GM23338 (cell line): ENCODE measurements at regions not wholly inside any gene's neighbourhood (a gene's known extent, or its start where the extent isn't known, plus 50 kb on each side); places are given as distances from the start of the nearest gene placed in this dataset.

Experiments
- ATAC-seq: fragments of 200-7000 bp; cut with Tn5 transposase; 3 replicates; pipeline ENCODE4 v1.9.1; 2020
- DNase-seq: peaks from one replicate; pipeline ENCODE4 v3.0.0-alpha.2; 2015; ENCODE audit warnings: low spot score
- H2AFZ ChIP-seq: fragments of 200-600 bp; sonication (generic); 2 replicates; pipeline ENCODE4 v1.8.0; 2016; ENCODE audit warnings: antibody characterized with exemption, mild to moderate bottlenecking, moderate library complexity
- H3F3A ChIP-seq: fragments of 200-600 bp; sonication (generic); replicated peaks from 2 replicates; pipeline ENCODE4 v1.8.0; 2017; ENCODE audit warnings: antibody characterized with exemption, mixed run types, low read depth
- H3K27ac ChIP-seq: fragments of 200-600 bp; sonication (generic); 2 replicates; pipeline ENCODE4 v1.6.1; 2016; ENCODE audit warnings: low read depth
- H3K27me3 ChIP-seq: fragments of 200-600 bp; sonication (generic); 2 replicates; pipeline ENCODE4 v1.8.0; 2016; ENCODE audit warnings: mild to moderate bottlenecking, mixed run types, moderate library complexity; ENCODE audit not compliant: insufficient read depth
- H3K36me3 ChIP-seq: fragments of 200-600 bp; sonication (generic); 2 replicates; pipeline ENCODE4 v1.8.0; 2016; ENCODE audit warnings: mild to moderate bottlenecking; ENCODE audit not compliant: insufficient read depth
- H3K4me1 ChIP-seq: fragments of 200-600 bp; sonication (generic); 2 replicates; pipeline ENCODE4 v1.8.0; 2016; ENCODE audit warnings: mild to moderate bottlenecking, moderate library complexity; ENCODE audit not compliant: insufficient read depth
- H3K4me2 ChIP-seq: fragments of 200-600 bp; sonication (generic); 2 replicates; pipeline ENCODE4 v1.7.1; 2017; ENCODE audit warnings: mixed run types
- H3K4me3 ChIP-seq: fragments of 200-600 bp; sonication (generic); 2 replicates; pipeline ENCODE4 v1.6.1; 2016; ENCODE audit warnings: mixed run types
- H3K79me2 ChIP-seq: fragments of 200-600 bp; sonication (generic); replicated peaks from 2 replicates; pipeline ENCODE4 v1.8.0; 2017; ENCODE audit warnings: mild to moderate bottlenecking; ENCODE audit not compliant: insufficient read depth
- H3K9me2 ChIP-seq: fragments of 200-600 bp; sonication (generic); 2 replicates; pipeline ENCODE4 v1.8.0; 2017; ENCODE audit not compliant: insufficient read depth
- H4K20me1 ChIP-seq: fragments of 200-600 bp; sonication (generic); replicated peaks from 2 replicates; pipeline ENCODE4 v1.8.0; 2017; ENCODE audit warnings: mild to moderate bottlenecking; ENCODE audit not compliant: insufficient read depth
- H3K27ac Mint-ChIP-seq: 2 replicates; pipeline ENCODE4 v1.8.0; 2020; ENCODE audit warnings: inconsistent platforms, mild to moderate bottlenecking, moderate library complexity, mixed read lengths
- H3K27me3 Mint-ChIP-seq: 3 replicates; pipeline ENCODE4 v1.8.0; 2022; ENCODE audit warnings: low read depth, mild to moderate bottlenecking, moderate library complexity, mixed read lengths, inconsistent platforms; ENCODE audit not compliant: insufficient read depth, poor library complexity
- H3K36me3 Mint-ChIP-seq: 3 replicates; pipeline ENCODE4 v1.8.0; 2021; ENCODE audit warnings: low read depth, mild to moderate bottlenecking, inconsistent platforms, moderate library complexity, mixed read lengths
- H3K4me1 Mint-ChIP-seq: 3 replicates; pipeline ENCODE4 v1.8.0; 2020; ENCODE audit warnings: mild to moderate bottlenecking, inconsistent platforms, mixed read lengths
- H3K4me3 Mint-ChIP-seq: 3 replicates; pipeline ENCODE4 v1.8.0; 2021; ENCODE audit warnings: moderate library complexity, mild to moderate bottlenecking, inconsistent platforms, mixed read lengths
- H3K9me3 Mint-ChIP-seq: 3 replicates; pipeline ENCODE4 v1.8.0; 2020; ENCODE audit warnings: moderate library complexity, mild to moderate bottlenecking, inconsistent platforms, mixed read lengths
- CREB1 ChIP-seq: fragments of 250-450 bp; sonication (Bioruptor Pico); IDR thresholded peaks from 2 replicates; pipeline ENCODE4 v1.5.0; 2020; ENCODE audit warnings: low read depth, mild to moderate bottlenecking, moderate library complexity
- EZH2 ChIP-seq: fragments of 200-600 bp; sonication (generic); IDR thresholded peaks from one replicate; pipeline ENCODE4 v1.8.0; 2017; ENCODE audit warnings: antibody characterized with exemption, mild to moderate bottlenecking, low read depth; ENCODE audit not compliant: unreplicated experiment
- EZH2phosphoT487 ChIP-seq: fragments of 200-600 bp; sonication (generic); IDR thresholded peaks from one replicate; pipeline ENCODE4 v1.8.1; 2018; ENCODE audit warnings: antibody characterized with exemption; ENCODE audit not compliant: unreplicated experiment
- JUNB ChIP-seq: IDR thresholded peaks from one replicate; pipeline ENCODE4 v1.6.1; 2016; ENCODE audit warnings: antibody characterized with exemption; ENCODE audit not compliant: unreplicated experiment
- NANOG ChIP-seq: IDR thresholded peaks from 2 replicates; pipeline ENCODE4 v1.6.1; 2016; ENCODE audit warnings: antibody characterized with exemption, borderline replicate concordance
- POLR2AphosphoS5 ChIP-seq: IDR thresholded peaks from 2 replicates; pipeline ENCODE4 v1.6.1; 2016; ENCODE audit warnings: antibody characterized with exemption, low read depth
- STAT1 ChIP-seq: IDR thresholded peaks from one replicate; pipeline ENCODE4 v1.6.1; 2016; ENCODE audit warnings: antibody characterized with exemption; ENCODE audit not compliant: unreplicated experiment
- ZNF114 ChIP-seq: fragments of 250-450 bp; sonication (Bioruptor Pico); IDR thresholded peaks from 2 replicates; pipeline ENCODE4 v1.5.0; 2020; ENCODE audit warnings: mild to moderate bottlenecking, moderate library complexity
- ZNF331 ChIP-seq: fragments of 250-450 bp; sonication (Bioruptor Pico); IDR thresholded peaks from 2 replicates; pipeline ENCODE4 v1.5.0; 2020; ENCODE audit warnings: low read depth, mild to moderate bottlenecking, moderate library complexity
- TF ChIP-seq, protein P1 (sequence below): fragments of 250-450 bp; sonication (Bioruptor Pico); IDR thresholded peaks from 2 replicates; pipeline ENCODE4 v1.5.0; 2020; ENCODE audit warnings: mild to moderate bottlenecking, moderate library complexity
- TF ChIP-seq, protein P2 (sequence below): IDR thresholded peaks from 2 replicates; pipeline ENCODE4 v1.6.1; 2016; ENCODE audit warnings: antibody characterized with exemption
- TF ChIP-seq, protein P3 (sequence below), 2 experiments: fragments of 200-600 bp in 1 of 2; sonication (generic) in 1 of 2; conservative IDR thresholded peaks; 2 replicates each; pipeline versions ENCODE4 v1.5.1 to v1.6.1; 2016 to 2017; ENCODE audit warnings: antibody characterized with exemption in 2 of 2, low read depth in 2 of 2, mild to moderate bottlenecking in 2 of 2, moderate library complexity in 1 of 2
- TF ChIP-seq, protein P4 (sequence below): IDR thresholded peaks from one replicate; pipeline ENCODE4 v1.6.1; 2018; ENCODE audit warnings: antibody characterized with exemption; ENCODE audit not compliant: unreplicated experiment

DNA sequence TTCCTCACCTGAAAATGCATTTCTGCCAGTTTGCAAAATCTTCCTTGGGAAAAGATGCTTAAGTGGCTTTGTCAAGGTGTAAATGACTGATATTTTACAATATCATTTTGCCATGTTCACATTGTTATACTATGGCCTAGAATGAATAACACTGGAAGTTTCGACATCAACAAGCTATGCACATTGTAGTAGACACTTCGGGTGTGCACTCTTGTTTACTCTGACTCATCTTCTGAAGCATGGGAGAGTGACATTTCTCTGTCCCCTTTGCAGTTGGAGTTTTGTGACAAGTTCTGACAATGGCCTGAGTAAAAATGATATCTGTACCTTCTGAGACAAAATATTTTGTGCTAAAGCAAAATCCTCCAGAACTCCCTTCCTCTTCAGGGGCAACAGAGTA is 567.0 kb upstream of the RGMA start:
- Histone ChIP-seq H3K4me3 (no peak overlapping the region), H3K9me2 (no peaks in the 10 kb centered on the region), H3K4me2 (no peak overlapping the region), H3K4me1 (no peaks in the 10 kb centered on the region), H3F3A (no peaks in the 10 kb centered on the region), H3K27me3 (no peaks in the 10 kb centered on the region), H4K20me1 (no peaks in the 10 kb centered on the region), H3K36me3 (no peaks in the 10 kb centered on the region), H3K27ac (no peak overlapping the region), H2AFZ (0 out of 2 replicates have a peak overlapping the region, but pooled peaks have one; percentile 14), H3K79me2 (no peaks in the 10 kb centered on the region)
- TF ChIP-seq JUNB: no peak
- TF ChIP-seq, protein P1, sequence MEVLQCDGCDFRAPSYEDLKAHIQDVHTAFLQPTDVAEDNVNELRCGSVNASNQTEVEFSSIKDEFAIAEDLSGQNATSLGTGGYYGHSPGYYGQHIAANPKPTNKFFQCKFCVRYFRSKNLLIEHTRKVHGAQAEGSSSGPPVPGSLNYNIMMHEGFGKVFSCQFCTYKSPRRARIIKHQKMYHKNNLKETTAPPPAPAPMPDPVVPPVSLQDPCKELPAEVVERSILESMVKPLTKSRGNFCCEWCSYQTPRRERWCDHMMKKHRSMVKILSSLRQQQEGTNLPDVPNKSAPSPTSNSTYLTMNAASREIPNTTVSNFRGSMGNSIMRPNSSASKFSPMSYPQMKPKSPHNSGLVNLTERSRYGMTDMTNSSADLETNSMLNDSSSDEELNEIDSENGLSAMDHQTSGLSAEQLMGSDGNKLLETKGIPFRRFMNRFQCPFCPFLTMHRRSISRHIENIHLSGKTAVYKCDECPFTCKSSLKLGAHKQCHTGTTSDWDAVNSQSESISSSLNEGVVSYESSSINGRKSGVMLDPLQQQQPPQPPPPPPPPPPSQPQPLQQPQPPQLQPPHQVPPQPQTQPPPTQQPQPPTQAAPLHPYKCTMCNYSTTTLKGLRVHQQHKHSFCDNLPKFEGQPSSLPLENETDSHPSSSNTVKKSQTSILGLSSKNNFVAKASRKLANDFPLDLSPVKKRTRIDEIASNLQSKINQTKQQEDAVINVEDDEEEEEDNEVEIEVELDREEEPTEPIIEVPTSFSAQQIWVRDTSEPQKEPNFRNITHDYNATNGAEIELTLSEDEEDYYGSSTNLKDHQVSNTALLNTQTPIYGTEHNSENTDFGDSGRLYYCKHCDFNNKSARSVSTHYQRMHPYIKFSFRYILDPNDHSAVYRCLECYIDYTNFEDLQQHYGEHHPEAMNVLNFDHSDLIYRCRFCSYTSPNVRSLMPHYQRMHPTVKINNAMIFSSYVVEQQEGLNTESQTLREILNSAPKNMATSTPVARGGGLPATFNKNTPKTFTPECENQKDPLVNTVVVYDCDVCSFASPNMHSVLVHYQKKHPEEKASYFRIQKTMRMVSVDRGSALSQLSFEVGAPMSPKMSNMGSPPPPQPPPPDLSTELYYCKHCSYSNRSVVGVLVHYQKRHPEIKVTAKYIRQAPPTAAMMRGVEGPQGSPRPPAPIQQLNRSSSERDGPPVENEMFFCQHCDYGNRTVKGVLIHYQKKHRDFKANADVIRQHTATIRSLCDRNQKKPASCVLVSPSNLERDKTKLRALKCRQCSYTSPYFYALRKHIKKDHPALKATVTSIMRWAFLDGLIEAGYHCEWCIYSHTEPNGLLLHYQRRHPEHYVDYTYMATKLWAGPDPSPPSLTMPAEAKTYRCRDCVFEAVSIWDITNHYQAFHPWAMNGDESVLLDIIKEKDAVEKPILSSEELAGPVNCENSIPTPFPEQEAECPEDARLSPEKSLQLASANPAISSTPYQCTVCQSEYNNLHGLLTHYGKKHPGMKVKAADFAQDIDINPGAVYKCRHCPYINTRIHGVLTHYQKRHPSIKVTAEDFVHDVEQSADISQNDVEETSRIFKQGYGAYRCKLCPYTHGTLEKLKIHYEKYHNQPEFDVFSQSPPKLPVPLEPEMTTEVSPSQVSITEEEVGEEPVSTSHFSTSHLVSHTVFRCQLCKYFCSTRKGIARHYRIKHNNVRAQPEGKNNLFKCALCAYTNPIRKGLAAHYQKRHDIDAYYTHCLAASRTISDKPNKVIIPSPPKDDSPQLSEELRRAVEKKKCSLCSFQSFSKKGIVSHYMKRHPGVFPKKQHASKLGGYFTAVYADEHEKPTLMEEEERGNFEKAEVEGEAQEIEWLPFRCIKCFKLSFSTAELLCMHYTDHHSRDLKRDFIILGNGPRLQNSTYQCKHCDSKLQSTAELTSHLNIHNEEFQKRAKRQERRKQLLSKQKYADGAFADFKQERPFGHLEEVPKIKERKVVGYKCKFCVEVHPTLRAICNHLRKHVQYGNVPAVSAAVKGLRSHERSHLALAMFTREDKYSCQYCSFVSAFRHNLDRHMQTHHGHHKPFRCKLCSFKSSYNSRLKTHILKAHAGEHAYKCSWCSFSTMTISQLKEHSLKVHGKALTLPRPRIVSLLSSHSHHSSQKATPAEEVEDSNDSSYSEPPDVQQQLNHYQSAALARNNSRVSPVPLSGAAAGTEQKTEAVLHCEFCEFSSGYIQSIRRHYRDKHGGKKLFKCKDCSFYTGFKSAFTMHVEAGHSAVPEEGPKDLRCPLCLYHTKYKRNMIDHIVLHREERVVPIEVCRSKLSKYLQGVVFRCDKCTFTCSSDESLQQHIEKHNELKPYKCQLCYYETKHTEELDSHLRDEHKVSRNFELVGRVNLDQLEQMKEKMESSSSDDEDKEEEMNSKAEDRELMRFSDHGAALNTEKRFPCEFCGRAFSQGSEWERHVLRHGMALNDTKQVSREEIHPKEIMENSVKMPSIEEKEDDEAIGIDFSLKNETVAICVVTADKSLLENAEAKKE (CRISPR knock-in tag): no peak
- no peak for TF ChIP-seq CREB1 (CRISPR knock-in tag)
- no peak for TF ChIP-seq NANOG
- no peak for TF ChIP-seq ZNF331 (CRISPR knock-in tag)
- no peak for TF ChIP-seq EZH2phosphoT487
- TF ChIP-seq, protein P2, sequence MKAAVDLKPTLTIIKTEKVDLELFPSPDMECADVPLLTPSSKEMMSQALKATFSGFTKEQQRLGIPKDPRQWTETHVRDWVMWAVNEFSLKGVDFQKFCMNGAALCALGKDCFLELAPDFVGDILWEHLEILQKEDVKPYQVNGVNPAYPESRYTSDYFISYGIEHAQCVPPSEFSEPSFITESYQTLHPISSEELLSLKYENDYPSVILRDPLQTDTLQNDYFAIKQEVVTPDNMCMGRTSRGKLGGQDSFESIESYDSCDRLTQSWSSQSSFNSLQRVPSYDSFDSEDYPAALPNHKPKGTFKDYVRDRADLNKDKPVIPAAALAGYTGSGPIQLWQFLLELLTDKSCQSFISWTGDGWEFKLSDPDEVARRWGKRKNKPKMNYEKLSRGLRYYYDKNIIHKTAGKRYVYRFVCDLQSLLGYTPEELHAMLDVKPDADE: no peak
- no peak for TF ChIP-seq POLR2AphosphoS5
- no peak for TF ChIP-seq STAT1
- TF ChIP-seq, protein P3, sequence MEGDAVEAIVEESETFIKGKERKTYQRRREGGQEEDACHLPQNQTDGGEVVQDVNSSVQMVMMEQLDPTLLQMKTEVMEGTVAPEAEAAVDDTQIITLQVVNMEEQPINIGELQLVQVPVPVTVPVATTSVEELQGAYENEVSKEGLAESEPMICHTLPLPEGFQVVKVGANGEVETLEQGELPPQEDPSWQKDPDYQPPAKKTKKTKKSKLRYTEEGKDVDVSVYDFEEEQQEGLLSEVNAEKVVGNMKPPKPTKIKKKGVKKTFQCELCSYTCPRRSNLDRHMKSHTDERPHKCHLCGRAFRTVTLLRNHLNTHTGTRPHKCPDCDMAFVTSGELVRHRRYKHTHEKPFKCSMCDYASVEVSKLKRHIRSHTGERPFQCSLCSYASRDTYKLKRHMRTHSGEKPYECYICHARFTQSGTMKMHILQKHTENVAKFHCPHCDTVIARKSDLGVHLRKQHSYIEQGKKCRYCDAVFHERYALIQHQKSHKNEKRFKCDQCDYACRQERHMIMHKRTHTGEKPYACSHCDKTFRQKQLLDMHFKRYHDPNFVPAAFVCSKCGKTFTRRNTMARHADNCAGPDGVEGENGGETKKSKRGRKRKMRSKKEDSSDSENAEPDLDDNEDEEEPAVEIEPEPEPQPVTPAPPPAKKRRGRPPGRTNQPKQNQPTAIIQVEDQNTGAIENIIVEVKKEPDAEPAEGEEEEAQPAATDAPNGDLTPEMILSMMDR (conservative IDR thresholded peaks at IDR 0.05; ENCODE audit: low read depth in 2 of 2): no peak
- TF ChIP-seq, protein P4, sequence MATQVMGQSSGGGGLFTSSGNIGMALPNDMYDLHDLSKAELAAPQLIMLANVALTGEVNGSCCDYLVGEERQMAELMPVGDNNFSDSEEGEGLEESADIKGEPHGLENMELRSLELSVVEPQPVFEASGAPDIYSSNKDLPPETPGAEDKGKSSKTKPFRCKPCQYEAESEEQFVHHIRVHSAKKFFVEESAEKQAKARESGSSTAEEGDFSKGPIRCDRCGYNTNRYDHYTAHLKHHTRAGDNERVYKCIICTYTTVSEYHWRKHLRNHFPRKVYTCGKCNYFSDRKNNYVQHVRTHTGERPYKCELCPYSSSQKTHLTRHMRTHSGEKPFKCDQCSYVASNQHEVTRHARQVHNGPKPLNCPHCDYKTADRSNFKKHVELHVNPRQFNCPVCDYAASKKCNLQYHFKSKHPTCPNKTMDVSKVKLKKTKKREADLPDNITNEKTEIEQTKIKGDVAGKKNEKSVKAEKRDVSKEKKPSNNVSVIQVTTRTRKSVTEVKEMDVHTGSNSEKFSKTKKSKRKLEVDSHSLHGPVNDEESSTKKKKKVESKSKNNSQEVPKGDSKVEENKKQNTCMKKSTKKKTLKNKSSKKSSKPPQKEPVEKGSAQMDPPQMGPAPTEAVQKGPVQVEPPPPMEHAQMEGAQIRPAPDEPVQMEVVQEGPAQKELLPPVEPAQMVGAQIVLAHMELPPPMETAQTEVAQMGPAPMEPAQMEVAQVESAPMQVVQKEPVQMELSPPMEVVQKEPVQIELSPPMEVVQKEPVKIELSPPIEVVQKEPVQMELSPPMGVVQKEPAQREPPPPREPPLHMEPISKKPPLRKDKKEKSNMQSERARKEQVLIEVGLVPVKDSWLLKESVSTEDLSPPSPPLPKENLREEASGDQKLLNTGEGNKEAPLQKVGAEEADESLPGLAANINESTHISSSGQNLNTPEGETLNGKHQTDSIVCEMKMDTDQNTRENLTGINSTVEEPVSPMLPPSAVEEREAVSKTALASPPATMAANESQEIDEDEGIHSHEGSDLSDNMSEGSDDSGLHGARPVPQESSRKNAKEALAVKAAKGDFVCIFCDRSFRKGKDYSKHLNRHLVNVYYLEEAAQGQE: no peak
- no peak for TF ChIP-seq EZH2
- no peak for TF ChIP-seq ZNF114 (CRISPR knock-in tag)
- ATAC-seq (no peak), DNase-seq (no peak)
- H3K27ac Mint-ChIP-seq: no peak overlapping the region
- no peaks in the 10 kb centered on the region for H3K36me3 Mint-ChIP-seq
- no peaks in the 10 kb centered on the region for H3K27me3 Mint-ChIP-seq
- H3K4me3 Mint-ChIP-seq: no peak overlapping the region
- H3K9me3 Mint-ChIP-seq: no peaks in the 10 kb centered on the region
- H3K4me1 Mint-ChIP-seq: no peaks in the 10 kb centered on the region
